CD4-positive, alpha-beta T cell (primary cell): ENCODE measurements at regions not wholly inside any gene's neighbourhood (a gene's known extent, or its start where the extent isn't known, plus 50 kb on each side); places are given as distances from the start of the nearest gene placed in this dataset.

ENCODE experiments used
- ATAC-seq: fragments of 200-7000 bp; cut with Tn5 transposase; one replicate; pipeline ENCODE4 v1.10.0; 2022; ENCODE audit warnings: mild to moderate bottlenecking; ENCODE audit not compliant: poor library complexity
- CTCF ChIA-PET: fragments of 350-600 bp; sonication (Branson Sonifier 250); formaldehyde crosslinking; loops from one replicate; lab custom pipeline; 2021; ENCODE audit warnings: antibody characterized with exemption, inconsistent platforms; lab: Charles Lee
- POLR2A ChIA-PET: fragments of 350-600 bp; sonication (Branson Sonifier 250); formaldehyde crosslinking; loops from one replicate; lab custom pipeline; 2021; ENCODE audit warnings: antibody characterized with exemption, inconsistent platforms; lab: Charles Lee
- DNase-seq, 14 experiments: peaks; one replicate each; pipeline ENCODE4 v3.0.0-alpha.2; 2013 to 2020; ENCODE audit warnings: mixed read lengths in 2 of 14
- H3K27ac ChIP-seq, 2 donors: one replicate each; pipeline versions ENCODE4 v1.5.1 to v1.7.0; 2013; ENCODE audit warnings: low read length in 2 of 2, low read depth in 1 of 2, mild to moderate bottlenecking in 1 of 2
- H3K27me3 ChIP-seq, 2 experiments: 1 replicate in 1 of 2; 2 replicates in 1 of 2; pipeline versions ENCODE4 v1.6.1 to v1.7.0; 2013; ENCODE audit warnings: low read length in 2 of 2, control low read depth in 1 of 2, mild to moderate bottlenecking in 1 of 2, moderate library complexity in 1 of 2; ENCODE audit not compliant: insufficient read depth in 2 of 2, control insufficient read depth in 1 of 2
- H3K36me3 ChIP-seq: one replicate; pipeline ENCODE4 v1.6.1; 2013; ENCODE audit warnings: low read length, control low read depth; ENCODE audit not compliant: insufficient read depth
- H3K4me1 ChIP-seq: one replicate; pipeline ENCODE4 v1.6.1; 2013; ENCODE audit warnings: low read length, control low read depth; ENCODE audit not compliant: insufficient read depth
- H3K4me3 ChIP-seq: one replicate; pipeline ENCODE4 v1.5.1; 2013; ENCODE audit warnings: mild to moderate bottlenecking, low read length, moderate library complexity
- H3K9me3 ChIP-seq, 2 experiments: 1 replicate in 1 of 2; 2 replicates in 1 of 2; pipeline versions ENCODE4 v1.6.1 to v1.7.0; 2013; ENCODE audit warnings: low read length in 2 of 2, mild to moderate bottlenecking in 2 of 2, control low read depth in 1 of 2, moderate library complexity in 1 of 2; ENCODE audit not compliant: control insufficient read depth in 1 of 2, insufficient read depth in 1 of 2
- H3K27ac Mint-ChIP-seq: one replicate; pipeline ENCODE4 v1.8.0; 2020; ENCODE audit warnings: mixed read lengths
- H3K27me3 Mint-ChIP-seq: one replicate; pipeline ENCODE4 v1.8.0; 2021; ENCODE audit warnings: mixed read lengths
- H3K36me3 Mint-ChIP-seq: one replicate; pipeline ENCODE4 v1.8.0; 2021; ENCODE audit warnings: low read depth, mixed read lengths
- H3K4me1 Mint-ChIP-seq: one replicate; pipeline ENCODE4 v1.8.0; 2021; ENCODE audit warnings: low read depth, mixed read lengths
- H3K4me3 Mint-ChIP-seq: one replicate; pipeline ENCODE4 v1.8.0; 2020; ENCODE audit warnings: mild to moderate bottlenecking, mixed read lengths
- H3K9me3 Mint-ChIP-seq: one replicate; pipeline ENCODE4 v1.8.0; 2020; ENCODE audit warnings: mixed read lengths
- CTCF ChIP-seq: fragments of 200-600 bp; IDR thresholded peaks from one replicate; pipeline ENCODE4 v1.8.0; 2022; ENCODE audit warnings: antibody characterized with exemption, mild to moderate bottlenecking
- intact Hi-C, 2 experiments: fragments of 100-400 bp; cut with DNase I in 1 of 2; cut with micrococcal nuclease in 1 of 2; formaldehyde crosslinking; loops; one replicate each; pipeline versions ENCODE4 v1.15.1 to v1.9.0; 2023 to 2025; cut with DNase I, micrococcal nuclease

GRCh38 chr12:90355711-90356355, 599.1 kb downstream of the CCER1 start:
- CTCF ChIA-PET = no interaction called here
- H3K27me3 Mint-ChIP-seq = no peaks in the 10 kb centered on the region

GRCh38 chr12:90343966-90344365, 611.0 kb downstream of the CCER1 start:
- Mint-ChIP-seq H3K27me3 (peaks cover 8% of the 10 kb centered on the region), H3K27ac (no peak overlapping the region), H3K36me3 (no peaks in the 10 kb centered on the region), H3K4me1 (no peaks in the 10 kb centered on the region), H3K4me3 (no peak overlapping the region), H3K9me3 (no peaks in the 10 kb centered on the region)
- H3K36me3 ChIP-seq = no peaks in the 10 kb centered on the region
- H3K4me1 ChIP-seq = no peaks in the 10 kb centered on the region
- POLR2A ChIA-PET = no interaction called here
- no peak for TF ChIP-seq CTCF
- H3K27ac ChIP-seq = no peak overlapping the region
- peaks cover 0 to 9% of the 10 kb centered on the region in 2 experiments for H3K27me3 ChIP-seq
- no peak overlapping the region for H3K4me3 ChIP-seq
- ATAC-seq (no peak), DNase-seq (no peak)
- CTCF ChIA-PET = no interaction called here
- no peaks in the 10 kb centered on the region for H3K9me3 ChIP-seq
- intact Hi-C loops = no loop called here

More at GRCh38 chr12:90355711-90356355, 599.1 kb downstream of the CCER1 start:
- ATAC-seq (no peak), DNase-seq (no peak)
- TF ChIP-seq CTCF = no peak
- H3K27ac ChIP-seq = no peak overlapping the region
- H3K36me3 ChIP-seq = no peaks in the 10 kb centered on the region
- Mint-ChIP-seq H3K4me1 (no peaks in the 10 kb centered on the region), H3K9me3 (no peaks in the 10 kb centered on the region), H3K36me3 (no peaks in the 10 kb centered on the region), H3K4me3 (no peak overlapping the region), H3K27ac (no peak overlapping the region)
- no peaks in the 10 kb centered on the region for H3K4me1 ChIP-seq
- no peaks in the 10 kb centered on the region for H3K27me3 ChIP-seq
- POLR2A ChIA-PET = no interaction called here
- intact Hi-C loops = no loop called here
- H3K9me3 ChIP-seq = no peaks in the 10 kb centered on the region
- H3K4me3 ChIP-seq = no peak overlapping the region

- DNase-seq (no peak), ATAC-seq (no peak)
- Histone ChIP-seq H3K4me1 (no peaks in the 10 kb centered on the region), H3K9me3 (no peaks in the 10 kb centered on the region), H3K27me3 (peaks cover 0 to 9% of the 10 kb centered on the region in 2 experiments), H3K4me3 (no peak overlapping the region), H3K36me3 (no peaks in the 10 kb centered on the region), H3K27ac (no peak overlapping the region)
- no peak for TF ChIP-seq CTCF
- Mint-ChIP-seq H3K4me3 (no peak overlapping the region), H3K27me3 (peaks cover 8% of the 10 kb centered on the region), H3K36me3 (no peaks in the 10 kb centered on the region), H3K4me1 (no peaks in the 10 kb centered on the region), H3K9me3 (no peaks in the 10 kb centered on the region), H3K27ac (no peak overlapping the region)
- POLR2A ChIA-PET = no interaction called here
- CTCF ChIA-PET = no interaction called here
- intact Hi-C loops = no loop called here
Observed at GRCh38 chr12:90342081-90342480, 612.9 kb downstream of the CCER1 start.
